Loucy (cell line): ENCODE measurements at regions not wholly inside any gene's neighbourhood (a gene's known extent, or its start where the extent isn't known, plus 50 kb on each side); places are given as distances from the start of the nearest gene placed in this dataset.

ENCODE experiments used
- CTCF ChIP-seq: fragments of 200-600 bp; sonication (generic); conservative IDR thresholded peaks from 2 replicates; pipeline ENCODE4 v1.5.1; 2014; ENCODE audit warnings: mild to moderate bottlenecking, antibody characterized with exemption, low read length
- EZH2phosphoT487 ChIP-seq: fragments of 200-600 bp; IDR thresholded peaks from 2 replicates; pipeline ENCODE4 v1.6.1; 2018; ENCODE audit warnings: antibody characterized with exemption, mild to moderate bottlenecking, moderate library complexity, borderline replicate concordance

- TF ChIP-seq CTCF (no peak), EZH2phosphoT487 (no peak)
Observed at GRCh38 chr18:76188097-76188496, 306.9 kb downstream of the ZNF516 start.
